IgD-negative memory B cell (primary cell): ENCODE measurements at regions not wholly inside any gene's neighbourhood (a gene's known extent, or its start where the extent isn't known, plus 50 kb on each side); places are given as distances from the start of the nearest gene placed in this dataset.
"Not testable (repeated sequence)": the region's sequence is repeated elsewhere in the genome, so short reads cannot be mapped to it uniquely, and the experiment has no call there.

Source experiments
- H3K27ac Mint-ChIP-seq, 3 donors: one replicate each; pipeline ENCODE4 v1.8.0; 2020 to 2022; ENCODE audit warnings: mild to moderate bottlenecking in 3 of 3, mixed read lengths in 3 of 3, moderate library complexity in 1 of 3
- H3K27me3 Mint-ChIP-seq: one replicate; pipeline ENCODE4 v1.8.0; 2021; ENCODE audit warnings: mixed read lengths
- H3K36me3 Mint-ChIP-seq: one replicate; pipeline ENCODE4 v1.8.0; 2020; ENCODE audit warnings: mild to moderate bottlenecking, mixed read lengths
- H3K4me1 Mint-ChIP-seq, 3 donors: one replicate each; pipeline ENCODE4 v1.8.0; 2020 to 2022; ENCODE audit warnings: mixed read lengths in 3 of 3, mild to moderate bottlenecking in 1 of 3
- H3K4me3 Mint-ChIP-seq, 4 donors: one replicate each; pipeline ENCODE4 v1.8.0; 2020 to 2022; ENCODE audit warnings: mild to moderate bottlenecking in 4 of 4, mixed read lengths in 4 of 4, moderate library complexity in 3 of 4
- H3K9me3 Mint-ChIP-seq, 3 donors: one replicate each; pipeline ENCODE4 v1.8.0; 2020 to 2021; ENCODE audit warnings: mixed read lengths in 3 of 3, mild to moderate bottlenecking in 1 of 3

DNA sequence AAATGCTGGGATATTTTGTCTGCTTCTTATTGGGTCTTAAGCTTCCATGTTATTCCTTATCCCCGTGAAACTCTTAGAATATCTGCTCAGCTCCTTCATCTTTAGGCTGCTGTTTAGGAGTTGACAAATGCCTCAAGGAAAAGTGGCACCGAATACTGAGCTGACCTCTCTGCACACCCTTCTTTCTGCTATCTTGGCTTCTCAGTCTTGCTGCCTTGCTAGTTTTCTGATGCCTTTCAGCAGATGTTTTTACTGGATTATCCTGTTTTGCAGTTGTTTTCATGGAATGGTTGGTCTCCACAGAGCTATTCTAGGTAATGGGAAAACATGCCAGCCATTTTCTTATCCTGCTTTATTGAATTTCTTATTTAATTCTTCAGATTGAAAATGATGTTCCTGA, 86.3 kb downstream of the GYPE start:
- peaks cover 0 to 3% (median 0%) of the 10 kb centered on the region in 3 donors for H3K9me3 Mint-ChIP-seq
- H3K27ac Mint-ChIP-seq: no peak overlapping the region
- H3K27me3 Mint-ChIP-seq: no peaks in the 10 kb centered on the region
- H3K36me3 Mint-ChIP-seq: no peaks in the 10 kb centered on the region
- no peaks in the 10 kb centered on the region for H3K4me1 Mint-ChIP-seq
- H3K4me3 Mint-ChIP-seq: no peak overlapping the region

DNA sequence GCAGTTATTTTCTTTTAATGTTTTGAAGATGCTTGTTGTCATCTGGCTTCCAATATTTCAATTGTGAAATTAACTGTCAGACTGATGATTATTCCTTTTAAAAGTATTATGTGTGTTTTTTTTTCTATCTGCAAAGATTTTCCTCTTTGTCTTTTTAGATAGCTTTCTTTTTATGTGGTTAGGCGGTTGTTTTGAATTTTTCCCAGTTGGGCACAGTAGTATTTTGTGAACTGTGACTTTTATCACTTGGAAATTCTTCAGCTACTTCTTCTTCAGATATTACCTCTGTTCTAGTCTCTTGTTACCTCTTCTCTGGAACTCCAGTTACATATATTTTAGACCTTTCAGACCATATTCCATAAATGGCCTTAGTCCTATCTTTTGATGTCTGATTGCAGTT, 87.5 kb downstream of the GYPE start:
- not testable (repeated sequence) for H3K27ac Mint-ChIP-seq, H3K36me3 Mint-ChIP-seq, H3K27me3 Mint-ChIP-seq, H3K4me3 Mint-ChIP-seq, H3K4me1 Mint-ChIP-seq, H3K9me3 Mint-ChIP-seq

DNA sequence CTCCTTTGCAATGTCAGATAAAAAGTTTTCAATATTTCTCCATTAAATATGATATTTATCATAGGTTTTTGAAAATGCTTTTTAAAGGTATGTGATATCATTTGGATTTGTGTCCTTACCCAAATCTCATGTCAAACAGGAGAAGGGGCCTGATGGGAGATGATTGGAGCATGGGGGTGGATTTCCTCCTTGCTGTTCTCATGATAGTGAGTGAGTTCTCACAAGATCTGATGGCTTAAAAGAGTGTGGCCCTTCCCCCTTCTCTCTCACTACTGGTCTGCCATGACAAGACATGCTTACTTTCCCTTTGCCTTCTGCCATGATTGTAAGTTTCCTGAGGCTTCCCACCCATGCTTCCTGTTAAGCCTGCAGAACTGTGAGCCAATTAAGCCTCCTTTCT, 90.0 kb downstream of the GYPE start:
- not testable (repeated sequence) for H3K27ac Mint-ChIP-seq, H3K4me1 Mint-ChIP-seq, H3K9me3 Mint-ChIP-seq, H3K4me3 Mint-ChIP-seq, H3K36me3 Mint-ChIP-seq, H3K27me3 Mint-ChIP-seq

DNA sequence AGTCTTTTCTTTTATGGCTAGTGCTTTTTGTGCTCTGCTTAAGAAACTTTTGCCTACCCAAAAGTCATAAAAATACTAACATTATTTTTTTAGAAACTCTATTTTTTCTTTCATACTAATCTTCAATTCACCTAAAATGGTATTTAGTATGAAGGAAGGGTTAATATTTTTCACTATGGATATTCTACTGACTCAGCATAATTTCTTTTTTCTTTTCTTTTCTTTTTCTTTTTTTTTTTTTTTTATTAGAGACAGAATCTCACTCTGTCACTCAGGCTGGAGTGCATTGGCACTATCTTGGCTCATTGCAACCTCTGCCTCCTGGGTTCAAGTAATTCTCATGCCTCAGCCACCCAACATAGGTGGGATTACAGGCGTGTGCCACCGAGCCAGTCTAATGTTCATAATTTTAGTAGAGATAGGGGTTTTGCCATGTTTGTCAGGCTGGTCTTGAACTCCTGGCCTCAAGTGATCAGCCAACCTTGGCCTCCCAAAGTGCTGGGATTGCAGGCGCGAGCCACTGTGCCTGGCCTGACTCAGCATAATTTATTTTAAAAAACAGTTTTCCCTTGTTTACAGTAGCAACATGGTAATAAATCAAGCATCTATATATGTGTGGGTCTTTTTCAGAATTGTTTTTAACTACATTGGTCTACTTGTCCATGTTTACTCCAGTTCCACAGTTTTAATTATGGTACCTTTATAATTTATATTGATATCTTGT, 91.8 kb downstream of the GYPE start:
- H3K27ac Mint-ChIP-seq, H3K4me1 Mint-ChIP-seq, H3K4me3 Mint-ChIP-seq, H3K9me3 Mint-ChIP-seq, H3K36me3 Mint-ChIP-seq, H3K27me3 Mint-ChIP-seq: not testable (repeated sequence)

DNA sequence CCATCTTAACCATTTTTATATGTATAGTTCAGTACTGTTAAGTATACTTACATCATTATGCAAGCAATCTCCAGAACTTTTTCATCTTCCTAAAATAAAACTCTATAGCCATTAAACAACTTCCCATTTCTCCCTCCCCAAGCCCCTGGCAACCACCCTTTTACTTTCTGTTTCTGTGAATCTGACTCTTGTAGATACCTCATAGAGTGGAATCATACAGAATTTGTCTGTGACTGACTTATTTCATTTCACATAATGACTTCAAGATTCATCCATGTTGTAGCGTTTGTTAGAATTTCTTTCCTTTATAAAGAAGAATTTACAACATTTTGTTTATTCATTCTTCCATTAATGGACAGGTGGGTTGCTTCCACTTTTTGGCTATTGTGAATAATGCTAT, 91.2 kb upstream of the FREM3 start:
- not testable (repeated sequence) for H3K36me3 Mint-ChIP-seq, H3K27ac Mint-ChIP-seq, H3K9me3 Mint-ChIP-seq, H3K4me3 Mint-ChIP-seq, H3K27me3 Mint-ChIP-seq, H3K4me1 Mint-ChIP-seq

DNA sequence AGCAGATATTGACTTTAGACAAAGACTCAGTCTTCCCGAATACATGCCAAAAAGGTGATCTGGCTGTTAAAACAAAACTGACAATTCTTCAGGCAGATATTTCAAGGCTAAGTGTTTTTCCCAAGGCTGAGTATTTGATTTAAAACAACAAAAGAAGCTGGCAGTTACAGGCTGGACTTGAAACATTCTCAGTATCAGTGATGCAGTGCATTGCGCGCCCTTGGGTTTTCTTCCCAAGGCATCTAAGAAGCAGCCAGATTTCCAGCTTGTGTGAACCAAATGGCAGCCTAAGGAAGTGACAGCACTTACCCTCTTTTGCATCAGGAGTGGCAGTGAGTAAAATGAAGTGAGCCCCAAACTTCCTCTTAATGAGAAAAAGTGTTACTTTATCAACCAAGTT, 90.0 kb upstream of the FREM3 start:
- H3K4me1 Mint-ChIP-seq, H3K27me3 Mint-ChIP-seq, H3K27ac Mint-ChIP-seq, H3K9me3 Mint-ChIP-seq, H3K36me3 Mint-ChIP-seq: not testable (repeated sequence)
- peak overlapping the region in 1 of 4 donors; percentile 55 for H3K4me3 Mint-ChIP-seq

DNA sequence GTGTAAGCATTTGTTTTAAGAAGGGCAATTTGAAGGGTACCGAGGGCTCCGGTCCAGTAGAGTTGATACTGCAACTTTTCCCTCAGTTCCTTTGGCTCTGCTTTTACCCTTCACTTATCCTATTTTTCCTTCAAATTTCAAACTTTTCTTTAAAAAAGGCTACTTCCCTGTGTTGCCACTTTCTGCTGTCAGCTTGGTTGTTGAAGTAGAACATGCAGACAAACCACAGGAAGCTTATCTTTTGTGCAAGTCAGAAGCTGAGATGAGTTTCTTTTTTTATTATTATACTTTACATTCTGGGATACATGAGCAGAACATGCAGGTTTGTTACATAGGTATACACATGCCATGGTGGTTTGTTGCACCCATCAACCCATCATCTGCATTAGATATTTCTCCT, 89.1 kb upstream of the FREM3 start:
- H3K27me3 Mint-ChIP-seq, H3K4me1 Mint-ChIP-seq, H3K27ac Mint-ChIP-seq, H3K36me3 Mint-ChIP-seq, H3K9me3 Mint-ChIP-seq, H3K4me3 Mint-ChIP-seq: not testable (repeated sequence)

DNA sequence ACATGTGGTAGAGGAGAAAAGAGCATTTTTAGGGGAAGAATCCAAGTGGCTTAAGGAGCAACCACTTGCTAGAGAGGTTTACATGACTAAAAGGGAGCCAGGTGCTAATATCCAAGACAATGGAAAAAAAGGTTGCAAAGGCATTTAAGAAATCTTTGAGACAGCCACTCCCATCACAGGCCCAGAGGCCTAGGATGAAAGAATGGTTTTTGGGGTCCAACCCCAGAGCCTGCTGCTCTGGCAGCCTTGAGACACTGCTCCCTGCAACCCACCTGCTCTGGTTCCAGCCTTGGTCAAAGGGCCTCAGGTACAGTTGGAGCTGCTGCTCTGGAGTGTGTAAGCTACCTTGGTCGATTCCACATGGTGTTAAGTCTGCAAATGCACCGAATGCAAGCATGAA, 84.1 kb upstream of the FREM3 start:
- H3K4me1 Mint-ChIP-seq: peaks cover 0 to 2% (median 0%) of the 10 kb centered on the region in 3 donors
- H3K27ac Mint-ChIP-seq: no peak overlapping the region
- H3K4me3 Mint-ChIP-seq: no peak overlapping the region
- peaks cover 4% of the 10 kb centered on the region for H3K27me3 Mint-ChIP-seq
- H3K36me3 Mint-ChIP-seq: peaks cover 2% of the 10 kb centered on the region
- H3K9me3 Mint-ChIP-seq: peaks cover 7 to 8% (median 8%) of the 10 kb centered on the region in 3 donors

DNA sequence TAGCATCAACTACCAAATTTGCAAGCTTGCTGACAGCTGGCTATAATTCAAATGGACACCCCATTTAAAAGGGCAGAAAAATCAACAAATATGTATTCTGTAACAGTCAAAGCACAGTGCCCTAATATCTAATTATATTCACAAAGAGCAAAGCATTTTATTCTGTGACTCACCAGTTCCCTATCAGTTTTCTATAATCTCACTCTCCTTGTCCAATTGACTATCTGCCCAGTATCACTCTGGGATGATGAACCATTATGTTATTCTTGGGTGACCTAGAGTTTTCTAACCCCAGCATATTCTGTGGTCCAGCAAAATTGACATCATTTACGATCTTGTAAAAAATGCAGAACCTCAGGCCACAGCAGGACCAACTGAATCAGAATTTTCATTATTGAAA, 82.0 kb upstream of the FREM3 start:
- Mint-ChIP-seq H3K36me3 (no peaks in the 10 kb centered on the region), H3K9me3 (peaks cover 7 to 8% (median 8%) of the 10 kb centered on the region in 3 donors), H3K27ac (no peak overlapping the region), H3K27me3 (peaks cover 1% of the 10 kb centered on the region), H3K4me3 (no peak overlapping the region), H3K4me1 (no peaks in the 10 kb centered on the region)

DNA sequence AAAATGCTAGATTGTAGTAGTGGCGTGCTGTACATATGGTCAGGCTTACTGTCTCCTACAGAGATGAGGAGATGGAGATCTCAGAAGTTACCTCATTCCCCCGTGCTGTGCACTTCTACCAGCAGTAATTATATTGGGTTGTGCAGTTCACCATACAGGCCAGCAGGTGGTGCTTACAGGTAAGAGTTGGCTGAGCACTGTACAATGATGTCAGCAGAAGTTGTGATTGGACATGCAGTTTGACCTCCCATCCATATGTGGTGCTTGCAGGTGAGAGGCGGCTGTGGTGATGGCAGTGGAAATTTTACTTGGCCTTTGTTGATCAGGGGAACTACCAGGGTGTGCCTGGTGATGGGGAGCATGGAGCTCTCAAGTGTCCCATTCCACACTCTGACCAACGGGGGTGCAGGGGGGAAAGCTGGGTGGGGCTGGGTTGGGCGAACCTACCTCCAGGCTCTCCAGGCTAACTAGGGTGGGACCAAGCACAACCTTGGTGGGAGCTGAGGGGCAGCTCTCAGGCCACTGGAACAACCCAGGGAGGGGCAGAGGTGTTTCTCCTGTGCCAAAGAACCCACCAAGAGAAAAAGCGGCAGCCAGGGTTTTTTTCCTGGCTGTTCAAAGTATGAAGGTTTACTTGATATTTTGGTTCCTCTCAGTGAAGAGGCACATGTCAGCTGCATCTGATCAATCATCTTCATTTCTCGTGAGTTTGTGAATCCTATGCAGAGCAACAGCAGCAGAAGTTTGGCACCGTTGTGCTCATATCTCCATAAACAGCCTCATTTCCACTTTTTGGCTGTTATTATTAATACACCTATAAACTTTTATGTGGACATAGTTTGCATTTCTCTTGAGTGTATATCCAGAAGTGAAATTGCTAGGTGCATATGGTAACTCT, 73.8 kb upstream of the FREM3 start:
- Mint-ChIP-seq H3K27ac (no peak overlapping the region), H3K27me3 (peaks cover 3% of the 10 kb centered on the region), H3K4me1 (peaks cover 0 to 7% (median 5%) of the 10 kb centered on the region in 3 donors), H3K9me3 (peaks cover 0 to 1% (median 0%) of the 10 kb centered on the region in 3 donors), H3K4me3 (peak overlapping the region in 2 of 4 donors; percentile 61 to 63), H3K36me3 (peaks cover 2% of the 10 kb centered on the region)

DNA sequence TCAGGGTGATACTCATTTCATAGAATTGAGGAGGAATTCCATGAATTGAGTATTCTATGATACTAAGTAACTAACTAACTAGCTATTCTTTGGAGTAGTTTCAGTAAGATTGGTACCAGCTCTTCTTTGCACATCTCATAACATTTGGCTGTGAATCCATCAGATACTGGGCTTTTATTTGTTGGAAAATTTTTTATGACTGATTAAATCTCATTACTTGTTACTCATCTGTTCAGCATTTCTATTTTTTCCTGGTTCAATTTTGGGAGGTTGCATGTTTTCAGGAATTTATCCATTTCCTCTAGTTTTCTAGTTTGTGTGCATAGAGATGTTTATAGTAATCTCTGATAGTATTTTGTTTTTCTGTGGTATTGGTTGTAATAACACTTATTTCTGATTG, 70.8 kb upstream of the FREM3 start:
- Mint-ChIP-seq H3K4me1 (peaks cover 0 to 8% (median 5%) of the 10 kb centered on the region in 3 donors), H3K36me3 (peaks cover 2% of the 10 kb centered on the region), H3K27ac (no peak overlapping the region), H3K27me3 (peaks cover 4% of the 10 kb centered on the region), H3K4me3 (no peak overlapping the region), H3K9me3 (peaks cover 0 to 1% (median 0%) of the 10 kb centered on the region in 3 donors)

DNA sequence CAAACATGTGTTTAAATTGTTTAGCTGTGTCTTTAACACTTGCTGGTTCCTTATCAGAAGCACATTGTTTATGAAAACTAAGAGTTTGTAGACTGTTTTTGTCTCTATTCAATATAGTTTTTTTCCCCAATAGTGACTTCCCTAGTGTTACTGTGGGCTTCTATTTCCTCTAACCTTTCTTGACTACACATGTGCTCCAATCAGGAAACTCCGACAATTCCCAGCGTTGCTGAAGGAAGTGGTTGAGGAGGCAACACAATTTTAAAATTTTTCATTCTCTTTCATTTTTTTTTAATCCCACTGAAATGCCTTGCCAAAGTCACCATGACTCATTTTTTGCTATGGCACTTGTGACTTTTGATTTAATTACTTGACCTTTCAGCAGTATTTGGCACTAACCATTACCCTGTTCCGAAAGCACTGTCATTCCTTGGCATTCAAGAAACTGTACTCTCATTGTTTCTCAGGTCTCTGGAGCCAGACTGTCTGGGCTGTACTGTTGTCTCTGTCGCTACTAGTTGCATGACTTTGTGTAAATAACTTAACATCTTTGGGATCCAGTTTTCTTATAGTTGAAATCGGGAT, 67.6 kb upstream of the FREM3 start:
- Mint-ChIP-seq H3K27ac (no peak overlapping the region), H3K9me3 (no peaks in the 10 kb centered on the region), H3K36me3 (peaks cover 2% of the 10 kb centered on the region), H3K27me3 (peaks cover 2% of the 10 kb centered on the region), H3K4me3 (no peak overlapping the region), H3K4me1 (peaks cover 0 to 2% (median 0%) of the 10 kb centered on the region in 3 donors)

DNA sequence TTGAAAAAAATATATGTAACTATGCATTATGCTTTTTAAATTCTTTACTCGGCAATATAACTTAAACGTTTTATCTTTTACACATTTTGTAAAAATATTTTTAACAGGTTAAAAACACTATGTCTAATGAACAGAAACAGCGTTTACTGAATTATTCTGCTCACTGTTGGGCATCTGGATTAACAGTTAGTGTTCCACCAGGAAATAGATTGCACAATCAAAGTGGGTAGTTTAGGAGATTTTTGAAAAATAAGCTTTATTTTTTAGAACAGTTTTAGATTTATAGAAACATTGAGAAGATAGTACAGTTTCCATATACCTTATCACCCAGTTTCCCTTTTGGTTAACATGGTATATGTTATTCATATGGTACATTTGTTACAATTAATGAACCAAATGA, 63.1 kb upstream of the FREM3 start:
- no peak overlapping the region for H3K4me3 Mint-ChIP-seq
- peaks cover 2% of the 10 kb centered on the region for H3K36me3 Mint-ChIP-seq
- H3K27ac Mint-ChIP-seq: no peak overlapping the region
- peaks cover 1% of the 10 kb centered on the region for H3K27me3 Mint-ChIP-seq
- H3K4me1 Mint-ChIP-seq: peaks cover 0 to 2% (median 0%) of the 10 kb centered on the region in 3 donors
- H3K9me3 Mint-ChIP-seq: no peaks in the 10 kb centered on the region

DNA sequence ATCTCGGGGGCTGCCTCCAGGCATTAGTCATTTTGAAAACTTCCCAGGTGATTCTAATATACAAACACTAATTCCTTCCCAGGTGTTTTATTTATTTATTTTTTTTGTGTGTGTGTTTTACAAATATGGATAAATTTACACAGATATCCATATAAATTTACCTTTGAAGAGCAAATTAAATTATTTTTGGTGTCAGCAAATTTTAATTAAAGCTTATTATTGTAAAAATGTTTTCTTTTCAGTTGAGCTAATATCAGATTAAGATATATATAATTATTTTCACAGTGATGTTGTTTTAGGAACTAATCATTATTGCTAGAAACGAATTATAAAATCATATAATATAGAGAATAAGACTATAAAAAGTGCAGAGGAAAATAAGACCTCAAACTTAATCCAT, 62.0 kb upstream of the FREM3 start:
- no peaks in the 10 kb centered on the region for H3K9me3 Mint-ChIP-seq
- no peak overlapping the region for H3K4me3 Mint-ChIP-seq
- H3K36me3 Mint-ChIP-seq: peaks cover 2% of the 10 kb centered on the region
- H3K4me1 Mint-ChIP-seq: peaks cover 0 to 2% (median 0%) of the 10 kb centered on the region in 3 donors
- H3K27me3 Mint-ChIP-seq: no peaks in the 10 kb centered on the region
- no peak overlapping the region for H3K27ac Mint-ChIP-seq
